Adrenal gland (tissue), 5 donors: ENCODE measurements at regions not wholly inside any gene's neighbourhood (a gene's known extent, or its start where the extent isn't known, plus 50 kb on each side); places are given as distances from the start of the nearest gene placed in this dataset.

Experiments
- CTCF ChIP-seq, 6 experiments: fragments of 450-650 bp in 4 of 6; fragments of 200-600 bp in 2 of 6; sonication (generic) in 1 of 6; IDR thresholded peaks; 1 replicate in 5 of 6; 2 replicates in 1 of 6; pipeline versions ENCODE4 v1.5.1 to v1.8.0; 2016 to 2021; ENCODE audit warnings: antibody characterized with exemption in 6 of 6, mild to moderate bottlenecking in 2 of 6, moderate library complexity in 1 of 6
- POLR2A ChIP-seq, 2 donors: fragments of 450-650 bp; IDR thresholded peaks; one replicate each; pipeline ENCODE4 v1.6.1; 2017; ENCODE audit warnings: antibody characterized with exemption in 2 of 2, mild to moderate bottlenecking in 2 of 2, moderate library complexity in 1 of 2
- donor health status: DM: no; HTN: no; CAD: no.

- TF ChIP-seq CTCF (IDR thresholded peaks at IDR 0.05) (no peak), POLR2A (IDR thresholded peaks at IDR 0.05) (no peak)
These were observed 639.7 kb upstream of the AGA start for GRCh38 chr4:178081896-178082295.
